DOHH2 (cell line): ENCODE measurements at regions not wholly inside any gene's neighbourhood (a gene's known extent, or its start where the extent isn't known, plus 50 kb on each side); places are given as distances from the start of the nearest gene placed in this dataset.
"Not testable (repeated sequence)": the region's sequence is repeated elsewhere in the genome, so short reads cannot be mapped to it uniquely, and the experiment has no call there.

Source experiments
- H3F3A ChIP-seq: fragments of 200-600 bp; sonication (generic), shearing (Covaris generic); 2 replicates; pipeline ENCODE4 v1.6.0; 2016; ENCODE audit warnings: antibody characterized with exemption, mild to moderate bottlenecking; ENCODE audit not compliant: control insufficient read depth, insufficient read depth
- H3K27ac ChIP-seq: fragments of 200-600 bp; sonication (generic); 2 replicates; pipeline ENCODE4 v1.5.1; 2014; ENCODE audit warnings: low read depth, mild to moderate bottlenecking, low read length, moderate library complexity
- H3K27me3 ChIP-seq: fragments of 200-600 bp; sonication (generic); 2 replicates; pipeline ENCODE4 v1.6.1; 2014; ENCODE audit warnings: mild to moderate bottlenecking, low read length, mixed read lengths; ENCODE audit not compliant: control insufficient read depth
- H3K36me3 ChIP-seq: fragments of 200-600 bp; sonication (generic); 2 replicates; pipeline ENCODE4 v1.6.1; 2014; ENCODE audit warnings: mild to moderate bottlenecking, low read length, moderate library complexity, mixed read lengths; ENCODE audit not compliant: control insufficient read depth
- H3K4me1 ChIP-seq: fragments of 200-600 bp; sonication (generic); 2 replicates; pipeline ENCODE4 v1.6.1; 2014; ENCODE audit warnings: mild to moderate bottlenecking, low read length, mixed read lengths; ENCODE audit not compliant: control insufficient read depth
- H3K4me2 ChIP-seq: fragments of 200-600 bp; sonication (generic); 2 replicates; pipeline ENCODE4 v1.6.0; 2014; ENCODE audit warnings: mild to moderate bottlenecking, low read length, moderate library complexity
- H3K4me3 ChIP-seq: fragments of 200-600 bp; sonication (generic); 2 replicates; pipeline ENCODE4 v1.5.1; 2014; ENCODE audit warnings: mild to moderate bottlenecking, low read length, mixed read lengths
- H3K79me2 ChIP-seq: fragments of 200-600 bp; sonication (generic); 2 replicates; pipeline ENCODE4 v1.6.1; 2014; ENCODE audit warnings: mild to moderate bottlenecking, low read length, mixed read lengths; ENCODE audit not compliant: control insufficient read depth
- H3K9me2 ChIP-seq: fragments of 200-600 bp; sonication (generic); replicated peaks from 2 replicates; pipeline ENCODE4 v1.6.1; 2014; ENCODE audit warnings: mild to moderate bottlenecking, low read length, mixed read lengths; ENCODE audit not compliant: control insufficient read depth
- H3K9me3 ChIP-seq: fragments of 200-600 bp; sonication (generic); 2 replicates; pipeline ENCODE4 v1.6.1; 2014; ENCODE audit warnings: antibody characterized with exemption, low read length, mixed read lengths; ENCODE audit not compliant: control insufficient read depth, insufficient read depth
- H4K20me1 ChIP-seq: fragments of 200-600 bp; sonication (generic); 2 replicates; pipeline ENCODE4 v1.6.0; 2014; ENCODE audit warnings: low read depth, mild to moderate bottlenecking, antibody characterized with exemption, low read length, moderate library complexity; ENCODE audit not compliant: control insufficient read depth, insufficient read depth
- EZH2phosphoT487 ChIP-seq: fragments of 200-600 bp; sonication (generic); IDR thresholded peaks from 2 replicates; pipeline ENCODE4 v1.6.1; 2017; ENCODE audit warnings: borderline replicate concordance, mild to moderate bottlenecking, antibody characterized with exemption, low read length, moderate library complexity, mixed read lengths
- TF ChIP-seq, protein P1 (sequence below): fragments of 200-600 bp; sonication (generic); IDR thresholded peaks from one replicate; pipeline ENCODE4 v1.5.1; 2014; ENCODE audit warnings: antibody characterized with exemption, mild to moderate bottlenecking, low read depth, low read length; ENCODE audit not compliant: poor library complexity, severe bottlenecking

GRCh38 chr10:64044098-64044497, 522.9 kb downstream of the REEP3 start:
- Histone ChIP-seq H3K9me3 (no peaks in the 10 kb centered on the region), H3K79me2 (no peaks in the 10 kb centered on the region), H3F3A (no peaks in the 10 kb centered on the region), H3K4me3 (no peak overlapping the region), H3K27ac (no peak overlapping the region), H3K9me2 (no peaks in the 10 kb centered on the region), H3K27me3 (no peaks in the 10 kb centered on the region), H4K20me1 (no peaks in the 10 kb centered on the region), H3K4me1 (peaks cover 4% of the 10 kb centered on the region; the same call in 1 of the 2 replicates), H3K4me2 (no peak overlapping the region), H3K36me3 (no peaks in the 10 kb centered on the region)
- no peak for TF ChIP-seq EZH2phosphoT487
- TF ChIP-seq, protein P1, sequence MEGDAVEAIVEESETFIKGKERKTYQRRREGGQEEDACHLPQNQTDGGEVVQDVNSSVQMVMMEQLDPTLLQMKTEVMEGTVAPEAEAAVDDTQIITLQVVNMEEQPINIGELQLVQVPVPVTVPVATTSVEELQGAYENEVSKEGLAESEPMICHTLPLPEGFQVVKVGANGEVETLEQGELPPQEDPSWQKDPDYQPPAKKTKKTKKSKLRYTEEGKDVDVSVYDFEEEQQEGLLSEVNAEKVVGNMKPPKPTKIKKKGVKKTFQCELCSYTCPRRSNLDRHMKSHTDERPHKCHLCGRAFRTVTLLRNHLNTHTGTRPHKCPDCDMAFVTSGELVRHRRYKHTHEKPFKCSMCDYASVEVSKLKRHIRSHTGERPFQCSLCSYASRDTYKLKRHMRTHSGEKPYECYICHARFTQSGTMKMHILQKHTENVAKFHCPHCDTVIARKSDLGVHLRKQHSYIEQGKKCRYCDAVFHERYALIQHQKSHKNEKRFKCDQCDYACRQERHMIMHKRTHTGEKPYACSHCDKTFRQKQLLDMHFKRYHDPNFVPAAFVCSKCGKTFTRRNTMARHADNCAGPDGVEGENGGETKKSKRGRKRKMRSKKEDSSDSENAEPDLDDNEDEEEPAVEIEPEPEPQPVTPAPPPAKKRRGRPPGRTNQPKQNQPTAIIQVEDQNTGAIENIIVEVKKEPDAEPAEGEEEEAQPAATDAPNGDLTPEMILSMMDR: no peak

DNA sequence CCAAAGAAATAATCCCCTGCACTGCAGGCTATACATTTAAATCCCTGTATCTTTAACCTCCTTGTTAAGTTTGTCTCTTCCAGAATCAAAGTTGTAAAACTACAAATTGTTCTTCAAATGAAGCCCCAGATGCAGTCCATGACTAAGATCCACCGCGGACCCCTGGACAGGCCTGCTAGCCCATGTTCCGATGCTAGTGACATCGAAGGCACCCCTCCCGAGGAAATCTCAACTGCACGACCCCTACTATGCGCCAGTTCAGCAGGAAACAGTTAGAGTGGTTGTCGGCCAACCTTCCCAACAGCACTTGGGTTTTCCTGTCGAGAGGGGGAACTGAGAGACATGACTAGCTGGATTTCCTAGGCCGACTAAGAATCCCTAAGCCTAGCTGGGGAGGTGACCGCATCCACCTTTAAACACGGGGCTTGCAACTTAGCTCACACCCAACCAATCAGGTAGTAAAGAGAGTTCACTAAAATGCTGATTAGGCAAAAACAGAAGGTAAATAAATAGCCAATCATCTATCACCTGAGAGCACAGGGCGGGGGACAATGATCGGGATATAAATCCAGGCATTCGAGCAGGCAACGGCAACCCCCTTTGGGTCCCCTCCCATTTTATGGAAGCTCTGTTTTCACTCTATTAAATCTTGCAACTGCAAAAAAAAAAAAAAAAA, 523.9 kb downstream of the REEP3 start:
- H4K20me1 ChIP-seq, H3K79me2 ChIP-seq, H3K9me2 ChIP-seq, H3F3A ChIP-seq, H3K27ac ChIP-seq, H3K4me2 ChIP-seq, H3K9me3 ChIP-seq, H3K4me3 ChIP-seq, H3K27me3 ChIP-seq, H3K4me1 ChIP-seq, H3K36me3 ChIP-seq: not testable (repeated sequence)

DNA sequence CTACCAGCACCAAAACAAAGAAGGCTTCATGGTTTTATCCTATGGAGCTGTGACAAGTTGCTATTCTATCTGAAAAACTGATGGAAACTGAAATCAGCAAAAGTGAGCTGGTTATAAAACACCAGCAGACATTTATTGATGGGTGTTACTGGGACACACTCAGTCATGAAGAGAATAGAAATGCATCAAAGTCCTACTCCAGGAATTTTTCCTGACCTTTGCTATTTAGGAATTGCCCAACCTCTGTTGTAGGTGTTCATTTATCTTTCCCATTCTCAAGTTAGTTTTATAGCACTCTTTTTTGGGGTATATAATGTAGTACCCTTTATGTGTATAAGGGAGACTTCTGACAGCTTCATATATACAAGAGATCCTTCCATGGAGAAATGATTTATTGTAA, 533.2 kb downstream of the REEP3 start:
- Histone ChIP-seq H3K9me2 (no peaks in the 10 kb centered on the region), H3K9me3 (no peaks in the 10 kb centered on the region), H3K27me3 (no peaks in the 10 kb centered on the region), H3F3A (no peaks in the 10 kb centered on the region), H3K79me2 (no peaks in the 10 kb centered on the region), H3K4me1 (no peaks in the 10 kb centered on the region), H3K36me3 (no peaks in the 10 kb centered on the region), H3K4me3 (no peak overlapping the region), H3K4me2 (no peak overlapping the region), H3K27ac (no peak overlapping the region), H4K20me1 (no peaks in the 10 kb centered on the region)
- TF ChIP-seq, protein P1: no peak
- TF ChIP-seq EZH2phosphoT487: no peak

- no peak overlapping the region for H3K27ac ChIP-seq
These were observed 538.7 kb downstream of the REEP3 start for GRCh38 chr10:64059884-64060283.

More at GRCh38 chr10:64059884-64060283, 538.7 kb downstream of the REEP3 start:
- no peaks in the 10 kb centered on the region for H3F3A ChIP-seq
- H3K9me3 ChIP-seq: no peaks in the 10 kb centered on the region
- no peaks in the 10 kb centered on the region for H3K9me2 ChIP-seq
- no peaks in the 10 kb centered on the region for H3K4me1 ChIP-seq
- no peak overlapping the region for H3K4me2 ChIP-seq
- no peaks in the 10 kb centered on the region for H4K20me1 ChIP-seq
- H3K36me3 ChIP-seq: no peaks in the 10 kb centered on the region
- no peaks in the 10 kb centered on the region for H3K27me3 ChIP-seq
- H3K79me2 ChIP-seq: no peaks in the 10 kb centered on the region
- TF ChIP-seq, protein P1: no peak
- no peak for TF ChIP-seq EZH2phosphoT487
- H3K4me3 ChIP-seq: no peak overlapping the region
